Gastrocnemius medialis (tissue), 4 donors: ENCODE measurements at regions not wholly inside any gene's neighbourhood (a gene's known extent, or its start where the extent isn't known, plus 50 kb on each side); places are given as distances from the start of the nearest gene placed in this dataset.

Experiments
- CTCF ChIP-seq, 5 experiments: fragments of 450-650 bp in 3 of 5; fragments of 200-600 bp in 2 of 5; sonication (generic) in 2 of 5; IDR thresholded peaks in 4 of 5; conservative IDR thresholded peaks in 1 of 5; 1 replicate in 4 of 5; 2 replicates in 1 of 5; pipeline ENCODE4 v1.5.1; 2016 to 2019; ENCODE audit warnings: antibody characterized with exemption in 5 of 5, mild to moderate bottlenecking in 3 of 5, moderate library complexity in 3 of 5
- POLR2A ChIP-seq, 2 donors: fragments of 450-650 bp; IDR thresholded peaks; one replicate each; pipeline ENCODE4 v1.6.1; 2017; ENCODE audit warnings: antibody characterized with exemption in 2 of 2, mild to moderate bottlenecking in 2 of 2, moderate library complexity in 2 of 2

GRCh38 chr20:10987651-10988383 is 314.0 kb upstream of the JAG1 start:
- TF ChIP-seq POLR2A (IDR thresholded peaks at IDR 0.05) (no peak), CTCF (IDR thresholded peaks at IDR 0.05 in 4 of 5, conservative IDR thresholded peaks at IDR 0.05 in 1 of 5) (no peak)
